Osteocyte (in vitro differentiated cells): ENCODE measurements at regions not wholly inside any gene's neighbourhood (a gene's known extent, or its start where the extent isn't known, plus 50 kb on each side); places are given as distances from the start of the nearest gene placed in this dataset.

Experiments used
- DNase-seq: peaks from one replicate; pipeline ENCODE4 v3.0.0; 2021; ENCODE audit warnings: mixed read lengths; ENCODE audit not compliant: unreplicated experiment; ENCODE audit errors: extremely low spot score
- H3K27ac Mint-ChIP-seq: one replicate; pipeline ENCODE4 v1.8.0; 2021; ENCODE audit warnings: mild to moderate bottlenecking, mixed read lengths; ENCODE audit not compliant: unreplicated experiment
- H3K27me3 Mint-ChIP-seq: one replicate; pipeline ENCODE4 v1.8.0; 2021; ENCODE audit warnings: mixed read lengths; ENCODE audit not compliant: unreplicated experiment
- H3K36me3 Mint-ChIP-seq: one replicate; pipeline ENCODE4 v1.8.0; 2021; ENCODE audit warnings: mixed read lengths; ENCODE audit not compliant: unreplicated experiment
- H3K4me1 Mint-ChIP-seq: one replicate; pipeline ENCODE4 v1.8.0; 2021; ENCODE audit warnings: mixed read lengths; ENCODE audit not compliant: unreplicated experiment
- H3K4me3 Mint-ChIP-seq: one replicate; pipeline ENCODE4 v1.8.0; 2021; ENCODE audit warnings: mild to moderate bottlenecking, moderate library complexity, mixed read lengths; ENCODE audit not compliant: unreplicated experiment
- H3K9me3 Mint-ChIP-seq: one replicate; pipeline ENCODE4 v1.8.0; 2021; ENCODE audit warnings: mixed read lengths; ENCODE audit not compliant: unreplicated experiment
- CTCF ChIP-seq: fragments of 200-600 bp; sonication (generic); IDR thresholded peaks from 2 replicates; pipeline ENCODE4 v1.5.0; 2021; ENCODE audit warnings: antibody characterized with exemption, mild to moderate bottlenecking, moderate library complexity

- Mint-ChIP-seq H3K9me3 (no peaks in the 10 kb centered on the region), H3K36me3 (no peaks in the 10 kb centered on the region), H3K27ac (no peak overlapping the region), H3K4me1 (peaks cover 5% of the 10 kb centered on the region), H3K4me3 (no peak overlapping the region), H3K27me3 (peaks cover 2% of the 10 kb centered on the region)
- DNase-seq, result no peak
- no peak for TF ChIP-seq CTCF
These were observed 68.5 kb upstream of the FUT8 start for GRCh38 chr14:65344011-65344410.

GRCh38 chr14:65345266-65345665 lies 67.3 kb upstream of the FUT8 start:
- Mint-ChIP-seq H3K27me3 (peaks cover 2% of the 10 kb centered on the region), H3K4me3 (no peak overlapping the region), H3K36me3 (no peaks in the 10 kb centered on the region)

GRCh38 chr14:65346474-65346873 lies 66.1 kb upstream of the FUT8 start:
- H3K4me1 Mint-ChIP-seq, result peaks cover 5% of the 10 kb centered on the region
- no peak for DNase-seq
- H3K4me3 Mint-ChIP-seq, result no peak overlapping the region
- TF ChIP-seq CTCF, result no peak
- H3K9me3 Mint-ChIP-seq, result no peaks in the 10 kb centered on the region
- no peak overlapping the region for H3K27ac Mint-ChIP-seq
- H3K36me3 Mint-ChIP-seq, result no peaks in the 10 kb centered on the region
- peaks cover 2% of the 10 kb centered on the region for H3K27me3 Mint-ChIP-seq

More at GRCh38 chr14:65345266-65345665, 67.3 kb upstream of the FUT8 start:
- DNase-seq, result no peak
- Mint-ChIP-seq H3K27ac (no peak overlapping the region), H3K9me3 (no peaks in the 10 kb centered on the region), H3K4me1 (peaks cover 5% of the 10 kb centered on the region)
- no peak for TF ChIP-seq CTCF

GRCh38 chr14:65346895-65347294 lies 65.6 kb upstream of the FUT8 start:
- peaks cover 2% of the 10 kb centered on the region for H3K27me3 Mint-ChIP-seq
- DNase-seq, result no peak
- no peak for TF ChIP-seq CTCF
- H3K36me3 Mint-ChIP-seq, result no peaks in the 10 kb centered on the region
- no peak overlapping the region for H3K4me3 Mint-ChIP-seq
- H3K9me3 Mint-ChIP-seq, result no peaks in the 10 kb centered on the region
- peaks cover 5% of the 10 kb centered on the region for H3K4me1 Mint-ChIP-seq
- H3K27ac Mint-ChIP-seq, result no peak overlapping the region

GRCh38 chr14:65348137-65348536 lies 64.4 kb upstream of the FUT8 start:
- Mint-ChIP-seq H3K4me1 (peaks cover 7% of the 10 kb centered on the region), H3K4me3 (no peak overlapping the region), H3K9me3 (no peaks in the 10 kb centered on the region), H3K27me3 (no peaks in the 10 kb centered on the region), H3K36me3 (no peaks in the 10 kb centered on the region), H3K27ac (no peak overlapping the region)
- no peak for DNase-seq
- no peak for TF ChIP-seq CTCF
